Natural killer cell treated with Interleukin-12 subunit alpha and Interleukin-12 subunit beta and Interleukin-15 and Interleukin-18, amount 100 ng/mL, for 72 hours (primary cell): ENCODE measurements at regions not wholly inside any gene's neighbourhood (a gene's known extent, or its start where the extent isn't known, plus 50 kb on each side); places are given as distances from the start of the nearest gene placed in this dataset.
A peak's percentile ranks its signal among the peaks of the same experiment; 100 is the strongest.

Experiments used
- ATAC-seq, 2 donors: fragments of 150-1000 bp; cut with Tn5 transposase in 1 of 2; sonication (Bioruptor Pico), chemical (Tn5 transposase) in 1 of 2; 2 replicates each; pipeline ENCODE4 v1.10.0; 2021
- DNase-seq: peaks from one replicate; pipeline ENCODE4 v3.0.0; 2022; ENCODE audit warnings: low spot score
- H3K27ac Mint-ChIP-seq, 2 donors: 1 replicate in 1 of 2; 2 replicates in 1 of 2; pipeline ENCODE4 v1.8.0; 2022; ENCODE audit warnings: mixed read lengths in 2 of 2, mild to moderate bottlenecking in 1 of 2, moderate library complexity in 1 of 2
- H3K27me3 Mint-ChIP-seq, 2 donors: 1 replicate in 1 of 2; 2 replicates in 1 of 2; pipeline ENCODE4 v1.8.0; 2022; ENCODE audit warnings: mixed read lengths in 2 of 2
- H3K36me3 Mint-ChIP-seq: one replicate; pipeline ENCODE4 v1.8.0; 2022; ENCODE audit warnings: mixed read lengths
- H3K4me1 Mint-ChIP-seq, 2 donors: 1 replicate in 1 of 2; 2 replicates in 1 of 2; pipeline ENCODE4 v1.8.0; 2022; ENCODE audit warnings: low read depth in 2 of 2, mixed read lengths in 2 of 2, mild to moderate bottlenecking in 1 of 2
- H3K4me3 Mint-ChIP-seq: one replicate; pipeline ENCODE4 v1.8.0; 2022; ENCODE audit warnings: mixed read lengths
- H3K9me3 Mint-ChIP-seq: 2 replicates; pipeline ENCODE4 v1.8.0; 2022; ENCODE audit warnings: mixed read lengths

- DNase-seq: no peak
- Mint-ChIP-seq H3K4me1 (peaks cover 0 to 10% of the 10 kb centered on the region in 2 donors), H3K4me3 (no peak overlapping the region), H3K27me3 (peaks cover 30 to 50% of the 10 kb centered on the region in 2 donors), H3K27ac (no peak overlapping the region), H3K36me3 (no peaks in the 10 kb centered on the region), H3K9me3 (peaks cover 5% of the 10 kb centered on the region)
- ATAC-seq: no peak
Measured at GRCh38 chr9:88233091-88233490, 94.8 kb upstream of the SPATA31C2 start.

- Mint-ChIP-seq H3K36me3 (no peaks in the 10 kb centered on the region), H3K9me3 (peaks cover 5% of the 10 kb centered on the region), H3K4me1 (no peaks in the 10 kb centered on the region), H3K27ac (no peak overlapping the region), H3K4me3 (no peak overlapping the region), H3K27me3 (peaks cover 21 to 38% of the 10 kb centered on the region in 2 donors)
- DNase-seq (no peak), ATAC-seq (no peak)
Measured at GRCh38 chr9:88230612-88231011, 92.3 kb upstream of the SPATA31C2 start.

- no peak for ATAC-seq
Measured at GRCh38 chr9:88229434-88229833, 91.2 kb upstream of the SPATA31C2 start.

GRCh38 chr9:88224938-88225337 lies 86.7 kb upstream of the SPATA31C2 start:
- no peak overlapping the region for H3K27ac Mint-ChIP-seq
- no peak overlapping the region for H3K4me3 Mint-ChIP-seq
- no peaks in the 10 kb centered on the region for H3K9me3 Mint-ChIP-seq
- no peak for DNase-seq
- peaks cover 12 to 17% of the 10 kb centered on the region in 2 donors for H3K27me3 Mint-ChIP-seq
- H3K36me3 Mint-ChIP-seq: no peaks in the 10 kb centered on the region
- peaks cover 0 to 4% of the 10 kb centered on the region in 2 donors for H3K4me1 Mint-ChIP-seq
- ATAC-seq: no peak

More at GRCh38 chr9:88229434-88229833, 91.2 kb upstream of the SPATA31C2 start:
- no peak for DNase-seq
- H3K36me3 Mint-ChIP-seq: no peaks in the 10 kb centered on the region
- no peaks in the 10 kb centered on the region for H3K4me1 Mint-ChIP-seq
- no peak overlapping the region for H3K4me3 Mint-ChIP-seq
- H3K27ac Mint-ChIP-seq: no peak overlapping the region
- H3K27me3 Mint-ChIP-seq: peaks cover 18 to 32% of the 10 kb centered on the region in 2 donors
- peaks cover 5% of the 10 kb centered on the region for H3K9me3 Mint-ChIP-seq

- Mint-ChIP-seq H3K4me3 (no peak overlapping the region), H3K4me1 (peaks cover 0 to 4% of the 10 kb centered on the region in 2 donors)
Measured at GRCh38 chr9:88221105-88221504, 82.8 kb upstream of the SPATA31C2 start.

GRCh38 chr9:88220652-88221051 lies 82.4 kb upstream of the SPATA31C2 start:
- Mint-ChIP-seq H3K27me3 (peaks cover 14 to 27% of the 10 kb centered on the region in 2 donors), H3K36me3 (no peaks in the 10 kb centered on the region), H3K27ac (no peak overlapping the region), H3K4me1 (peaks cover 0 to 4% of the 10 kb centered on the region in 2 donors), H3K4me3 (no peak overlapping the region), H3K9me3 (no peaks in the 10 kb centered on the region)
- ATAC-seq (no peak), DNase-seq (no peak)

More at GRCh38 chr9:88221105-88221504, 82.8 kb upstream of the SPATA31C2 start:
- H3K27ac Mint-ChIP-seq: no peak overlapping the region
- ATAC-seq: no peak
- H3K9me3 Mint-ChIP-seq: no peaks in the 10 kb centered on the region
- no peak for DNase-seq
- H3K36me3 Mint-ChIP-seq: no peaks in the 10 kb centered on the region
- H3K27me3 Mint-ChIP-seq: peaks cover 15 to 25% of the 10 kb centered on the region in 2 donors

GRCh38 chr9:88219601-88220000 lies 81.3 kb upstream of the SPATA31C2 start:
- Mint-ChIP-seq H3K27ac (no peak overlapping the region), H3K4me1 (peaks cover 0 to 4% of the 10 kb centered on the region in 2 donors), H3K27me3 (peaks cover 24 to 37% of the 10 kb centered on the region in 2 donors), H3K9me3 (no peaks in the 10 kb centered on the region), H3K36me3 (peaks cover 4% of the 10 kb centered on the region), H3K4me3 (no peak overlapping the region)
- DNase-seq (no peak), ATAC-seq (no peak)

GRCh38 chr9:88218726-88219125 lies 80.5 kb upstream of the SPATA31C2 start:
- H3K4me1 Mint-ChIP-seq: peaks cover 0 to 4% of the 10 kb centered on the region in 2 donors
- H3K27me3 Mint-ChIP-seq: peaks cover 26 to 38% of the 10 kb centered on the region in 2 donors
- H3K4me3 Mint-ChIP-seq: no peak overlapping the region
- ATAC-seq (no peak), DNase-seq (no peak)
- H3K9me3 Mint-ChIP-seq: no peaks in the 10 kb centered on the region
- peaks cover 6% of the 10 kb centered on the region for H3K36me3 Mint-ChIP-seq
- no peak overlapping the region for H3K27ac Mint-ChIP-seq

- H3K27ac Mint-ChIP-seq: no peak overlapping the region
- H3K4me1 Mint-ChIP-seq: peaks cover 0 to 2% of the 10 kb centered on the region in 2 donors
- ATAC-seq: peak in 1 of 2 donors; percentile 41
- no peak overlapping the region for H3K4me3 Mint-ChIP-seq
- no peak for DNase-seq
- no peaks in the 10 kb centered on the region for H3K9me3 Mint-ChIP-seq
- peaks cover 18% of the 10 kb centered on the region for H3K36me3 Mint-ChIP-seq
- peaks cover 31 to 48% of the 10 kb centered on the region in 2 donors for H3K27me3 Mint-ChIP-seq
Measured at GRCh38 chr9:88216126-88216995, 78.1 kb upstream of the SPATA31C2 start.

GRCh38 chr9:88215196-88216125 lies 77.2 kb upstream of the SPATA31C2 start:
- H3K9me3 Mint-ChIP-seq: no peaks in the 10 kb centered on the region
- H3K27me3 Mint-ChIP-seq: peaks cover 25 to 48% of the 10 kb centered on the region in 2 donors
- ATAC-seq (no peak), DNase-seq (no peak)
- H3K36me3 Mint-ChIP-seq: peaks cover 18% of the 10 kb centered on the region
- no peaks in the 10 kb centered on the region for H3K4me1 Mint-ChIP-seq
- H3K27ac Mint-ChIP-seq: no peak overlapping the region
- H3K4me3 Mint-ChIP-seq: no peak overlapping the region

- H3K27me3 Mint-ChIP-seq: peaks cover 7 to 18% of the 10 kb centered on the region in 2 donors
- no peak for ATAC-seq
- no peaks in the 10 kb centered on the region for H3K36me3 Mint-ChIP-seq
- H3K27ac Mint-ChIP-seq: no peak overlapping the region
- DNase-seq: no peak
- H3K4me1 Mint-ChIP-seq: no peaks in the 10 kb centered on the region
- H3K9me3 Mint-ChIP-seq: no peaks in the 10 kb centered on the region
- H3K4me3 Mint-ChIP-seq: no peak overlapping the region
Measured at GRCh38 chr9:88202321-88202720, 64.0 kb upstream of the SPATA31C2 start.

GRCh38 chr9:88198341-88198807 lies 60.1 kb upstream of the SPATA31C2 start:
- Mint-ChIP-seq H3K4me3 (no peak overlapping the region), H3K4me1 (no peaks in the 10 kb centered on the region), H3K36me3 (no peaks in the 10 kb centered on the region), H3K27ac (no peak overlapping the region), H3K9me3 (no peaks in the 10 kb centered on the region), H3K27me3 (peaks cover 10 to 19% of the 10 kb centered on the region in 2 donors)
- DNase-seq: no peak
- ATAC-seq: no peak

- DNase-seq (no peak), ATAC-seq (no peak)
- Mint-ChIP-seq H3K4me1 (no peaks in the 10 kb centered on the region), H3K36me3 (no peaks in the 10 kb centered on the region), H3K27ac (no peak overlapping the region), H3K4me3 (no peak overlapping the region), H3K9me3 (no peaks in the 10 kb centered on the region), H3K27me3 (peaks cover 14 to 24% of the 10 kb centered on the region in 2 donors)
Measured at GRCh38 chr9:88197781-88198340, 59.6 kb upstream of the SPATA31C2 start.
